GM06990 (cell line): ENCODE measurements at regions not wholly inside any gene's neighbourhood (a gene's known extent, or its start where the extent isn't known, plus 50 kb on each side); places are given as distances from the start of the nearest gene placed in this dataset.

ENCODE experiments used
- DNase-seq: peaks from one replicate; pipeline ENCODE4 v3.0.0-alpha.2; 2011; ENCODE audit not compliant: insufficient read length; ENCODE audit errors: extremely low read depth
- H3K27me3 ChIP-seq: replicated peaks from 2 replicates; pipeline ENCODE4 v1.6.0; 2011; ENCODE audit warnings: low read length; ENCODE audit not compliant: control insufficient read depth, insufficient read depth
- H3K36me3 ChIP-seq: 2 replicates; pipeline ENCODE4 v1.5.1; 2011; ENCODE audit warnings: low read length; ENCODE audit not compliant: control insufficient read depth, insufficient read depth
- H3K4me3 ChIP-seq: replicated peaks from 2 replicates; pipeline ENCODE4 v1.5.1; 2011; ENCODE audit warnings: low read depth, mild to moderate bottlenecking, control low read depth, low read length
- TF ChIP-seq, protein P1 (sequence below): IDR thresholded peaks from 2 replicates; pipeline ENCODE4 v1.5.1; 2011; ENCODE audit warnings: low read length, control low read depth, mild to moderate bottlenecking, inconsistent platforms; ENCODE audit not compliant: insufficient read depth, poor library complexity, severe bottlenecking

DNA sequence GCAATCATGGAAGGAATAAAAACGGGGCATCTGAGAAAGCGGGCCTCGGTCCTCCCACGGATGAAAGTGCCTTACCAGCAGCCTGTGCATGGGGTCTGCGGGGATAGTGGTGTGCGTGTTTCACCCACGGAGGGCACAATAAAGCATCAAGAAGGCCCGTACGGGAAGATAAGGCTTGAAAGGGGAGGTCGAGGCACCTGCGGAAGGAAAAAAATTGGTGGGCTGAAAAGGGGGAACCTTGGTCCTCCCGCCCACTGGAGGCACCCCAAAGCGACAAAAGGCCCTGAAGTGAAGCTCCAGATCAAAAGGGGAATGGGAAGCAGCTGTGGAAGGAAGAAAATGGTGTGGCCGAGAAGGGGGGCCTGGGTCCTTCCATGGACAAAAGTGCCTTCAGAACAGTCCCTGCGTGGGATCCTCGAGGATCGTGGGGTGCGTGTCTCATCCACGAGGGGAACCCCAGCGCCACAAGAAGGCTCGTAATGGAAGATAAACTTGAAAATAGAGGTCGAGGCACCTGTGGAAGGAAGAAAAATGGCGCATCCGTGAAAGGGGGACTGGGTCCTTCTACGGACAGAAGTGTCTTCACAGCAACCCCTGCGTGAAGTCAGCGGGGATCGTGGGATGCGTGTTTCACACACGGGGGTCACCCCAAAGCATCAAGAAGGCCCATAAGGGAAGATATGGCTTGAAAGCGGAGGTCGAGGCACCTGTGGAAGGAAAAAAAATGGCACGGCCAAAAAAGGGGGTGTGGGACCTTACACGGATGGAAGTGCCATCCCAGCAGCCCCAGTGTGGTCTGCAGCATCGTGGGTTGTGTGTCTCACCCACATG is 276.9 kb downstream of the ALG10 start:
- H3K27me3 ChIP-seq: no peaks in the 10 kb centered on the region
- DNase-seq: no peak
- TF ChIP-seq, protein P1, sequence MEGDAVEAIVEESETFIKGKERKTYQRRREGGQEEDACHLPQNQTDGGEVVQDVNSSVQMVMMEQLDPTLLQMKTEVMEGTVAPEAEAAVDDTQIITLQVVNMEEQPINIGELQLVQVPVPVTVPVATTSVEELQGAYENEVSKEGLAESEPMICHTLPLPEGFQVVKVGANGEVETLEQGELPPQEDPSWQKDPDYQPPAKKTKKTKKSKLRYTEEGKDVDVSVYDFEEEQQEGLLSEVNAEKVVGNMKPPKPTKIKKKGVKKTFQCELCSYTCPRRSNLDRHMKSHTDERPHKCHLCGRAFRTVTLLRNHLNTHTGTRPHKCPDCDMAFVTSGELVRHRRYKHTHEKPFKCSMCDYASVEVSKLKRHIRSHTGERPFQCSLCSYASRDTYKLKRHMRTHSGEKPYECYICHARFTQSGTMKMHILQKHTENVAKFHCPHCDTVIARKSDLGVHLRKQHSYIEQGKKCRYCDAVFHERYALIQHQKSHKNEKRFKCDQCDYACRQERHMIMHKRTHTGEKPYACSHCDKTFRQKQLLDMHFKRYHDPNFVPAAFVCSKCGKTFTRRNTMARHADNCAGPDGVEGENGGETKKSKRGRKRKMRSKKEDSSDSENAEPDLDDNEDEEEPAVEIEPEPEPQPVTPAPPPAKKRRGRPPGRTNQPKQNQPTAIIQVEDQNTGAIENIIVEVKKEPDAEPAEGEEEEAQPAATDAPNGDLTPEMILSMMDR: no peak
- no peaks in the 10 kb centered on the region for H3K36me3 ChIP-seq
- no peak overlapping the region for H3K4me3 ChIP-seq

DNA sequence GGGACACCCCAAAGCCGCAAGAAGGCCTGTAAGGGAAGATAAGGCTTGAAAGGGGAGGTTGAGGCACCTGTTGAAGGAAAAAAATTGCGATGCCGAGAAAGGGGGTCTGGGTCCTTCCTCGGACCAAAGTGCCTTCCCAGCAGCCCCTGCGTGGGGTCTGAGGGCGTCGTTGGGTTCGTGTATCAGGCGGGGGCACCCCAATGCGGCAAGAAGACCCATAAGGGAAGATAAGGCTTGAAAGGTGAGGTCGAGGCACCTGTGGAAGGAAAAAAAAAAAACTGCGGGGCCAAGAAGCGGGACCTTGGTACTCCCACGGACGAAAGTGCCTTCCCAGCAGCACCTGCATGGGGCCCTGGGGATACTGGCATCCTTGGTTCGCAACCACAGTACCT is 277.5 kb downstream of the ALG10 start:
- Histone ChIP-seq H3K4me3 (no peak overlapping the region), H3K36me3 (no peaks in the 10 kb centered on the region), H3K27me3 (no peaks in the 10 kb centered on the region)
- TF ChIP-seq, protein P1: no peak
- DNase-seq: no peak

DNA sequence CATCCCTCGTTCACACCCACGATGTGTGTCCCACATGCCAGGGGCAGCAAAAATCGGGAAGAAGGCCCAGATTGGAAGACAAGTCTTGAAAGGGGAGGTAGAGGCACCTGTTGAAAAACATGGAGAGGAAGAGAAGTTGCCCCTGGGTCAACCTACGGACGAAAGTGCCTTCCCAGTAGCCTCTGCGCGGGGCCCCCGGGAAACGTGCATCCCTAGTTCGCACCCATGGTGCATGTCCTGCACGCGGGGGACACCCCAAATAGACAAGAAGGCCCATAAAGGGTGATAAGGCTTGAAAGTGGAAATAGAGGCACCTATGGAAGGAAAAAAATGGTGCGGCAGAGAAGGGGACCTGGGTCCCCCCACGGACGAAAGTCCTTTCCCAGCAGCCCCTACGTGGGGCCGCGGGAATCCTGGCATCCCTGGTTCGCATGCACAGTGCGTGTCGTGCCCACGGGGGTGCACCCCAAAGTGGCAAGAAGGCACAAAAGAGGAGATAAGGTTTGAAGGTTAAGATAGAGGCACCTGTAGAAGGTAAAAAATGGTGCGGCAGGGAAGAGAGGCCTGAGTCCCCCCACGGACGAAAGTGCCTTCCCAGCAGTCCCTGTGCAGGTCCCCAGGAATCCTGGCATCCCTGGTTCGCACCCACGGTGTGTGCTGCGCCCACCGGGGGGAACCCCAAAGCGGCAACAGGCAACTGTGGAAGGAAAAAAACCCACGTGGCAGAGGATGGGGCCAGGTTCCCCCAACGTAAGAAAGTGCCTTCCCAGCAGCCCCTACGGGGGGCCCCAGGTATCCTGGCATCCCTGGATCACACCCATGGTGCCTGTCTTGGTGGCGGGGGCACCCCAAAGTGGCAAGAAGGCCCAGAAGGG is 278.3 kb downstream of the ALG10 start:
- TF ChIP-seq, protein P1: no peak
- Histone ChIP-seq H3K4me3 (no peak overlapping the region), H3K27me3 (no peaks in the 10 kb centered on the region), H3K36me3 (no peaks in the 10 kb centered on the region)
- DNase-seq: no peak

DNA sequence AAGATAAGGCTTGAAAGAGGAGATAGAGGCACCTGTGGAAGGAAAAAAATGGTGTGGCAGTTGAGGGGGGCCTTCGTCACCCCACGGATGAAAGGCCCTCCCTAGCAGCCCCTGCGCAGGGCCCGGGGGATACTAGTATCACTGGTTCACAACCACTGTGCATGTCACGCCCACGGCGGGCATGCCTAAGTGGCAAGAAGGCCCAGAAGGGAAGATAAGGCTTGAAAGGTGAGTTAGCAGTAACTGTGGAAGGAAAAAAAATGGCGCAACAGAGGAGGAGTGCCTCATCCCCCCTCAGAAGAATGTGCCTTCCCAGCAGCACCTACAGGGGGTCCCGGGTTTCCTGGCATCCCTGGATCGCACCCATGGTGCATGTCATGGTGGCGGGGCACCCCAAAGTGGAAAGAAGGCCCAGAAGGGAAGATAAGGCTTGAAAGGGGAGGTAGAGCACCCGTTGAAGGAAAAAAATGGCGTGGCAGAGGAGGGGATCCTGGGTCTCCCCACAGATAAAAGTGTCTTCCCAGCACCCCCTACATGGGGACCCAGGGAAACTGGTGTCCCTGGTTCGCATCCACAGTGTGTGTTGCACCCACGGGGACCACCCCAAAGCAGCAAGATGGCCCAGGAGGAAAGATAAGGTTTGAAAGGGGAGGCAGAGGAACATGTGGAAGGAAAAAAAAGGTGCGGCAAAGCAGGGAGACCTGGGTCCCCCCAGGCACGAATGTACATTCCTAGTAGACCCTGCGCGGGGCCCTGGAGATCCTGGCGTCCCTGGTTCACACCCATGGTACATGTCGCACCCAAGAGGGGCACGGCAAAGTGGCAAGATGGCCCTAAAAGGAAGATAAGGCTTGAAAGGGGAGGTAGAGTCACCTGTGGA is 279.2 kb downstream of the ALG10 start:
- TF ChIP-seq, protein P1: no peak
- no peak overlapping the region for H3K4me3 ChIP-seq
- no peaks in the 10 kb centered on the region for H3K27me3 ChIP-seq
- H3K36me3 ChIP-seq: no peaks in the 10 kb centered on the region
- DNase-seq: no peak

DNA sequence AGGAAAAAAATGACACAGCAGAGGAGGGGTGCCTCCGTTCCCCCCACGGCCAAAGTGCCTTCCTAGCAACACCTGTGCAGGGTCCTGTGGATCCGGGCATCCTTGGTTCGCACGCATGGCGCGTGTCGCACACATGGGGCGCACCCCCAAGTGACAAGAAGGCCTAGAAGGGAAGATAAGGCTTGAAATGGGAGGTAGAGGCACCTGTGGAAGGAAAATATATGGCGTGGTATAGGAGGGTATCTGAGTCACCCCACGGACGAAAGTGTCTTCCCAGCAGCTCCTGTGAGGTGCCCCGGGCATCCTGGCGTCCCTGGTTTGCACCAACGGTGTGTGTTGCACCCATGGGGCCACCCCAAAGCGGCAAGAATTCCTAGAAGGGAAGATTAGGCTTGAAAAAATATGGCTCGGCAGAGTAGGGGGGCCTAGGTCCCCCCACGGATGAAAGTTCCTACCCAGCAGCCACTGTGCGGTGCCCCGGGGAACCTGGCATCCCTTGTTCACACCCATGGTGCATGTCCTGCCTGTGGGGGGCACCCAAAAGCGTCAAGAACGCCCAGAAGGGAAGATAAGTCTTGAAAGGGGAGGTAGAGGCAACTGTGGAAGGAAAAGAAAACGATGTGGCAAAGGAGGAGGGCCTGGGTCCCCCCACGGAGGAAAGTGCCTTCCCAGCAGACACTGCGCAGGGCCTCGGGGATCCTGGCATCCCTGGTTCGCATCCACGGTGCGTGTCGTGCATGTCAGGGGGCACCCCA is 280.0 kb downstream of the ALG10 start:
- Histone ChIP-seq H3K36me3 (no peaks in the 10 kb centered on the region), H3K27me3 (no peaks in the 10 kb centered on the region), H3K4me3 (no peak overlapping the region)
- DNase-seq: no peak
- TF ChIP-seq, protein P1: no peak
